GM19468 (cell line): ENCODE measurements at regions not wholly inside any gene's neighbourhood (a gene's known extent, or its start where the extent isn't known, plus 50 kb on each side); places are given as distances from the start of the nearest gene placed in this dataset.

Source experiments
- ATAC-seq: cut with Tn5 transposase; IDR thresholded peaks from one replicate; pipeline ENCODE4 v1.9.1; 2021; ENCODE audit warnings: mild to moderate bottlenecking, moderate library complexity, moderate number of reproducible peaks; ENCODE audit not compliant: unreplicated experiment; ENCODE audit errors: extremely low read depth

DNA sequence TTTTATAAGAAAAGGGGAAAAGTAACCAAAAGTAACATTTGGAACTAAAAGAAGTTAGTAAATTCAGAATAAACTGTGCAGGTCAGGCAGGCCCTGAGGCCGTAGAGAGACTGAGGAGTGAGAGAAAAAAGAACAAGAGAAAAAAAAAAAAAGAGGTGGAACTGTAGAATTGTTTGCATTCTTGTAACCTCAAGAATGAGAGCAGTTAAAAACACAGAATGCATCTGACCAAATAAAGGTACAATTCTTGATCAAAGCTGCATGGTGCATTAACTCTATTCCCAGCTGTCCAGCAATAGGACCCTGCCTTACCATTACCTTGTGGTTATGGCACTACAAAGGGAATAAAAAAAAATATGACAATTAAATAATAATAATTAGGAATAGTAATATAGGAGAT, 170.1 kb upstream of the SEMA3A start:
- ATAC-seq: no peak

GRCh38 chr7:84363741-84364140, 169.2 kb upstream of the SEMA3A start:
- ATAC-seq: no peak

DNA sequence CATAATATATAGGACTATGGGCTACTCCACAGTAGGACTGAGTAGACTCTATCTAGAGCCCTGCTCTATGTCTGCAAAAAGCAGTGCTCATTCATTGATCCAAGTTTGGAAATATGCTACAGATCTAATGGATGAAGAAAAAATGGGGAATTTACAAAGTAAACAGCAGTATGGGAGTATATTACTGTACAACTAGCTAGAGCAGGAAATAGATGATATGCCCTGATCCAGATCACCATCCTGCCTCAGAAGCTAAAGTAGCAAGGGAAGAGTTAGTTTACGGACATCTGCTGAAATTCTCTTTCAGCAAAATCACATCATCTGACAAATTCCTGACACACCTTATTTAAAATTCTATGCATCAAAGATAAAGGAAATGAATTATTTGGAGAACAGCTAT, 168.2 kb upstream of the SEMA3A start:
- no peak for ATAC-seq

GRCh38 chr7:84362360-84362759, 167.8 kb upstream of the SEMA3A start:
- no peak for ATAC-seq

DNA sequence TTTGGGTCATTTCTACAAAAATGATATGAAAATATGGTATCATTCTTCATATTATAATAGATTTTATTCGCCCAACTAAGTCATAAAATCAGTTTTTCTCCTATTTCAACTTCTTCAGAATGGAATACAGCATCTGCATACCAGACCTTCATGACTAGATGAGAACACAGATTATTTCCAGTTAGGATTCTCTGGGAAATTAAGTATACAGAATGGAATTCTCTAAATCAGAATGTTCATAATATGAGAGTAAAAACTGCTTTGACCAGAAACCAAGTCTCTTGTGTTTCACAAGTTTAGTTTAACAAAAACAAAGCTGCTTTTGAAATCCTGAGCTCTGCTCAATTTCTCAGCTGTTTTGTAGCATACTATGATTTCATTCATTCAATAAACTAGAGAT, 160.3 kb upstream of the SEMA3A start:
- ATAC-seq: no peak

DNA sequence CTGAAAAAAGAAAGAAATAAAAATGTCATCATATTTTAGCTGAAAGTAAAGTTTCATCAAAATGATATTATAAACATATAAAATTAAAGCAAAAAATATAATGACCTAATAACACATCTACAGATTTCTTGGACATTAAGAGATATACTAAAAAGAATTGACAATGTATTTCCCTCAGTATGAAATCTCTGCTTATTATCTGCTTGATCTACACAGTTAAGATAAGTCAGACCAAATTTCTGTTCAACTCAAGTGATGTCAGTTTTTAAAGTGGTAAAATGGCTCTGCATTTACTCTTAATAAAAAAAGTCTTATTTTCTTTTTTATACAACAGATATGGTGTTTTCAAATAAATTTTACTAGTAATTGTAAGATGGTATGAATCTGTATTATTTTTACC, 159.4 kb upstream of the SEMA3A start:
- ATAC-seq: no peak

DNA sequence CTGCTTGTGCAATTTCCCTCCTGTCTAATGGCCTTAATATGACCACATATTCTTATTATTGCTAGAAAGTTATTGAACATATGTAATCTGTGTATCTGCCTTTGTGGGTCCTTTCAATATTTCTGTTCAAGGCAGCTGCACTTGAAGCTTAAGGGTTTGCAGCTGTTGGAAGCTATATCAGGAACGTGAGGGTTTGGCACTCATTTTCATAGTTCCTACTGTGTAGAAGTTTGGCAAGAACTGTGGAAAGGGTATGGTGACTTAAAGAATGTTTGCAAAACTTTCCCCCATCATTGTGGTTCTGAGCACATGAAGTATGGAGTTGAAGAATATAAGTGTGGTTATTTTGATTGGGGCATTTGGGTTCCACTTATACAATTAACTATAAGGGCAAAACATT, 144.7 kb upstream of the SEMA3A start:
- ATAC-seq: no peak

- ATAC-seq: no peak
Measured at GRCh38 chr7:84337429-84337828, 142.8 kb upstream of the SEMA3A start.

DNA sequence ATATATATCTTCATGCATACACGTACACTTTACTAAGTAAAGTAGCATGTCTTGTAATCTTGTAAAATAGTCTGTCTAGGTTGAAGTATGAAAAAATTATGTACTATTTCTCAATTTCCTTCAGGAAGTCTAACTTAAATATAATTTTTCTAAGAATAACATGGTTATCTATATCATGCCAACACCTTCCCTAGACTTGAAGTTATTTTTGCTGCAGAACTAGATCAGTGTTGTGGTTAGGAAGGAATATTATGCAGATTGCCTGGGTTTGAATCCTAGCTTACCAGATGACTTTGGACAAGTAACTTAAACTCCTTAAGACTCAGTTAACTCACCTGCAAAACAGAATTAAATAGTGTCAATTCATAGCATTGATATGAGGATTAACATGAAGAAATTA, 142.2 kb upstream of the SEMA3A start:
- no peak for ATAC-seq

DNA sequence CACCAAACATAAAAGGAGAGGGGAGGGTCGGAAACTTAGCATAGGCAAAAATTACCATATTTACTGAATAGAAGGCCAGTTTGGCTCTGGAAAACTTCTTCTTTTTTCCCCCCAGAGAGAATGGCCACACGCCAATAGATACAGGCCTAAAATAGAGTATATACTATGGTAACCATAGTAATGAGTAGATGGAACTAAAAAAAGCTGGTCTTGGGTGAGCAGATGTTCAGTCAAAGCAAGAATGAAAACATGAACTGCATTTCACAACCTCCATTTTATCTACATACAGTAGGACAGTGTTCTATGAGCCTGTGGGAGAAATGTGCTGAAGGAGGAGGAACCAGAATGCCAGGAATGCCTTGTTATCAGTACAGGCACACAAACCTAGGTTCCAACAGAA, 141.7 kb upstream of the SEMA3A start:
- no peak for ATAC-seq

GRCh38 chr7:84331616-84332015, 137.0 kb upstream of the SEMA3A start:
- no peak for ATAC-seq

DNA sequence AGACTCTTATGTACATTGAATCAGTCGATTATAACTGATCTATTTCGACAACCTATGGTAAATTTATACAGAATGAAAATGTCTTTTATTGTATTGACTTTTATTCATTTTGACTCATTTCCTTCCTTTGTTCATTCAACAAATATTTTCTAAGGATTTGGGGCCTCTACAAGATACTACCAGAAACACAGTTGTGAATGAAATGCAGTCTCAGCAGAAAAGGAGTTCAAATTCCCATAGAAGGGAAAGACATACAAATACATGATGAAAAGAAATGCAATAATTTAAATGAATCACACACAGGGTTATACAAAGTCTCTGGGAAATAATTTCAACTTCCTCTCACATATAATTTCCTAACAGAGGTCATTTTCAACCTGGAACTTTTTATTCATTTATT, 134.0 kb upstream of the SEMA3A start:
- no peak for ATAC-seq

DNA sequence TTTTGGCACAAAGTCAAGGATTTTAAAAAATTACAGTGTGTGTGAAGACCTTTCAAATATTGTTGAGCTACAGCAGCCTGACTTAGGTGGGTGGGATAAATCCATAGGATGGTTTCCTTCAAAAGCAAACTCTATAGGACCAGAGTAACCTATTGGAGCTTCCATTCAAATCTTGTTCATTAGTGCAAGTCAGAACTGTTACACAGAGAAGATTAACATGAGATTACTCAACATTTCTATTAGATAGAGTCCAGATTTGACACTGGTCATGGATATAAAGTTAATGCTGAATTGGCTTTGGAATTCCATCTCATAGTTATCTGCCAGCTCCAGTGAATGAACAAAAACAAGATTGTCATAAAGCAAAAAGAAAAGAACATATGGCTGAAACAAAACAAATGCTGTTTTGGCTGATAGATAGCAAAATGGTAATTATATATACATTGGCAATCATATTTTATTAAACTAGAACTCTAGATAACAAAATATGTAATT, 129.6 kb upstream of the SEMA3A start:
- no peak for ATAC-seq

DNA sequence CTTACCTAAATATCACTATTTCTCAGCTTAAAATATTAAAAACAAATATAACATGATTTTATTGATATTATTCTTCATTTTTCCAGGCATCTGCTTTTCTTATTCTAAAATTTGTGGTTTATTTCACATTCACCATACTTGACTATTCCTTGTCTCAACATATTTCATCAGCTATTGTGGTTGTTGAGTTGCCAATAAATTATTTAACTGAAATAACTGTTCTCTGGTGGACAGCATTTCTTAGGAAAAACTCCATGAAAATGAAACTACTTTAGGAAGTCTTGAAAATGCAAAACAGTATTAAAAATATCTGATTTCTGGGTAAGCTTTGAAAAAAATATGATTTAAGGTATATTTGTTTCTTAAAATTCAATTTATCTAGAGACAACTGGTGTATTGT, 122.9 kb upstream of the SEMA3A start:
- no peak for ATAC-seq

- ATAC-seq: no peak
Measured at GRCh38 chr7:84314263-84314662, 119.7 kb upstream of the SEMA3A start.

DNA sequence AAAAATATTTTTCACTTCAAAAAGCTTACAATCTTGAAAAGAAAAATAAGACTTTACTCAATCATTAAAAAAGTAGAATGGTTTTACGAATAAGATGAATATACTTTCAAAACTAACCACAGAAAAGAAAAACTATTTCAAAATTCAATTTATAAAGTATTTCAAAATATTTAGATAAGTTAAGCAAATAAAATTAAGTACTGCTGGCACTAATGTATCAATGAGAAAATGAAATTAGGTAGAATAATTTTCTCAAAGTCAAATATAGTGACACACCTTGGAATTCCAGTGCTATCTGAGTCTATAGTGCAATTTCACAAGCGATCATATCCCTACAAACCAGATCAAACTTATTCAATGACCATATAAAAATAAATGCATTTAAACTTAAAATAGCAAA, 109.8 kb upstream of the SEMA3A start:
- no peak for ATAC-seq

- ATAC-seq: no peak
Measured at GRCh38 chr7:84302949-84303348, 108.4 kb upstream of the SEMA3A start.

- no peak for ATAC-seq
Measured at GRCh38 chr7:84297616-84298015, 103.0 kb upstream of the SEMA3A start.

DNA sequence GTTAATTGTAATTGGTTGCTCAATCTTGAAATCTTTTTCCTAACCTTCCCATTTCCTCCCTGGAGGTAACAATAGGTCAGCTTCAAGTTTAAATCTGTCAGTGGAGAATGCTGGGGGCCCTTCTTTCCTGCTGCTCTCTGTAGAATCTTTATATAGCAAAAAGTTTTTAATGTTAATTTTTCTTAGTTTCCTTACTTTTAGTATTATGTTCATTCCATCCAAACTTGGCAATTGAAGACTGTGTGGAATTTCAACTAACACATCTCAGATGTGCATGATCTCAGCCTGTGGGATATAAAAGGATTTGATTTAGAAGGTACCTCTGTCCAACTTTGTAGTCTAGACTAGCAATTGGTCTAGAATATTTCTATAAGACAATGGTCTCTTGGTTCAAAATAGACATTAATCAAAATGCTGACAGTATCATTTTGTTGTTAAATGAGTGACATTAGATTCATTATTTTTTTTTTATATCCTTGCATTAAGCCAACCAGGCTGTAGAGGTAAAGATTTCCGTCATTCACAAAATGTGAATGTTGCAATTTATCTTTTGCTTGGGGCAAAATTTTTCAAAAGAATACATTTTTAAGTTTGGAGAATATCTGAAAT, 100.4 kb upstream of the SEMA3A start:
- ATAC-seq: no peak

DNA sequence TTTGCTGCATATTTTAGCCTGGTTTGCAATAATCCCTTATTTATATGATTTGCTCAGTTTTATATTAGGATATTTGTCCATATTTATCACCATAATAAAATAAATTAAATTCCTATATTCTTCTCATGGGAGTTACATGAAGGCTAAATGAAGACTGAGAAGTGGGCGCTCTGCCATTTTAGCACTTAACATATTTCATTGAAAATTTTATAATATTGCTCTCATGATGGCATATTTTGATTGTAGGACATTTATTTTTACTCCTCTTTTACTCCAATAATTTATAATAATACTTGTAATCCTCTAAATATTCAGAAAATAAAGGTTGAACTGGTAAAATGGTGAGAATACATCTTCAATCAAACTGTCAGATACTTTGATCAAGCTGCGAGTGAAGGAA, 99.8 kb upstream of the SEMA3A start:
- no peak for ATAC-seq

DNA sequence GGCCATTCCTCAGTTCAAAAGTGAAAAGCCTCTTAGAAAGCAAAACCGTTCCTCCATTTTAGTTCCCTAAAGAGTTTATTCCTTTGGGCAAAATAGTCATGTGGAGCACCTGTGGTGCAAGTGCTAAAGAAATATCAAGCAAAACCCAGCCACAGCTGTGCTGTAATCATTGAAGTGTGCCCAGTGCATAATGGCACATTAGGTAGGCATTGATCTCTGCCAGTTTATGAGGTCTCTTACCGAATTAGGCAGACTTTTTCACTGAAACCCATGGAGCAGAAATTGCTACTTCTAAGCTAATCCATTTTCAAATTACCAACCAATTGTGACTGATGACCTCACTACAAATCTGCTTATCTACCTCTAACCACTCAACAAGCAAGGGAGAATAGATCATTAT, 97.2 kb upstream of the SEMA3A start:
- no peak for ATAC-seq

DNA sequence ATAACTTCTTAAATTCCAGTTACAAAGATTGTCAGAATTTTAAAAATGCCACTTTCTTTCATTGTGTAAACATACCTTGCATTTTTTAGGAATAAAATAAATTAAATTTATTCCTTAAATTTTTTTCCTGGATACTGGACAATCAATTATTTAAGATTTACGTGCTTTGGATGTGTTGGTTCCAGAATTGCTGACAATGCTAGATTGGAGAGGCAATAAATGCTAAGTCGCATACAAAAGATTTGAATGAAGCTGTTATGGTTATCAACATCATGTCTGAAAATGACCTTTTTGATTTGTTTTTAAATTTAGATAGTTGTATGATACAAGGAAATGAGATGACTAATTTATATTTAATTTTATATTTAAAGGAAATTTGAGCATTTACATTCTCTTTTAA, 89.2 kb upstream of the SEMA3A start:
- no peak for ATAC-seq

DNA sequence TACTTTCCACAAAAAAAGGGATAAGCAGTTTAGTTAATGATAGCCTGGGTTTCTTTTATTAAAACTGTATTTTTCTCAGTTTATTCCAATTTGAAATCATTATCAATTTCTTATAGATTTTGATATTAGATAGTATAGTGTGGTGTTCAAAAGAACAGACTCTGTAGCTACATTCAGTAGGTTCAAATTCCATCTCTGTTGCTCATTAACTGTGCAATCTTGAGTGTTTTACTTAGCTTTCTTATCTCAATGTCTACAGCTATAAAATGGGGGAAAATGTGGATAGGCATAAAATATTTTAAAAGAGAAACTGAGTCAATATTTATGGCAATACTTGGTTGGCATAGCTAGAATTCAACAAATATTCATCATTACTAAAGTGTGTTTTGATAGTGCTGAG, 86.9 kb upstream of the SEMA3A start:
- ATAC-seq: no peak
